K562 (cell line): ENCODE measurements at regions not wholly inside any gene's neighbourhood (a gene's known extent, or its start where the extent isn't known, plus 50 kb on each side); places are given as distances from the start of the nearest gene placed in this dataset.
A peak's percentile ranks its signal among the peaks of the same experiment; 100 is the strongest.

Experiments
- BMI1 ChIP-seq: fragments of 150-350 bp; IDR thresholded peaks from 2 replicates; pipeline ENCODE4 v1.6.1; 2014; ENCODE audit warnings: low read length
- ERF ChIP-seq: fragments of 450-650 bp; formaldehyde crosslinking; IDR thresholded peaks from 2 replicates; pipeline ENCODE4 v1.4.0; 2020; ENCODE audit warnings: mild to moderate bottlenecking, mixed read lengths
- FOXK2 ChIP-seq, 2 experiments: fragments of 450-650 bp; IDR thresholded peaks in 1 of 2; conservative IDR thresholded peaks in 1 of 2; 2 replicates each; pipeline ENCODE4 v1.6.1; 2016; ENCODE audit warnings: low read depth in 2 of 2, mild to moderate bottlenecking in 1 of 2
- HDAC1 ChIP-seq, 2 experiments: fragments of 450-650 bp; IDR thresholded peaks; 2 replicates each; pipeline ENCODE4 v1.6.1; 2016 to 2017; ENCODE audit warnings: inconsistent platforms in 1 of 2, mild to moderate bottlenecking in 1 of 2, moderate library complexity in 1 of 2
- HMG20B ChIP-seq: fragments of 250-450 bp; sonication (Bioruptor Pico); IDR thresholded peaks from 2 replicates; pipeline ENCODE4 v1.5.0; 2021; ENCODE audit warnings: mild to moderate bottlenecking
- JUNB ChIP-seq: fragments of 450-650 bp; formaldehyde crosslinking; conservative IDR thresholded peaks from 2 replicates; pipeline ENCODE4 v1.4.0; 2020; ENCODE audit warnings: mild to moderate bottlenecking
- POLR2A ChIP-seq: fragments of 450-650 bp; conservative IDR thresholded peaks from 2 replicates; pipeline ENCODE4 v1.6.1; 2016
- POLR2AphosphoS5 ChIP-seq: IDR thresholded peaks from 2 replicates; pipeline ENCODE4 v1.6.1; 2011; ENCODE audit warnings: mild to moderate bottlenecking, low read depth, low read length, moderate library complexity; ENCODE audit not compliant: control insufficient read depth, insufficient read depth
- SLC30A9 ChIP-seq: fragments of 250-450 bp; sonication (Bioruptor Pico); IDR thresholded peaks from 2 replicates; pipeline ENCODE4 v1.8.0; 2022; ENCODE audit warnings: mild to moderate bottlenecking, moderate library complexity
- SNAPC5 ChIP-seq: fragments of 250-450 bp; sonication (Bioruptor Pico); IDR thresholded peaks from 2 replicates; pipeline ENCODE4 v1.8.0; 2021; ENCODE audit warnings: moderate library complexity, mild to moderate bottlenecking, inconsistent platforms
- SRSF1 ChIP-seq: fragments of 200-400 bp; formaldehyde crosslinking; IDR thresholded peaks from 2 replicates; pipeline ENCODE4 v1.6.1; 2017; ENCODE audit warnings: mild to moderate bottlenecking, low read depth, low read length, moderate library complexity
- TCF3 ChIP-seq: sonication (generic); formaldehyde crosslinking; IDR thresholded peaks from 2 replicates; pipeline ENCODE4 v1.4.0; 2020; ENCODE audit warnings: mild to moderate bottlenecking, missing genetic modification reagents
- TCF7 ChIP-seq: sonication (generic); IDR thresholded peaks from 2 replicates; pipeline ENCODE4 v1.6.1; 2016; ENCODE audit warnings: antibody characterized with exemption, borderline replicate concordance
- ZNF609 ChIP-seq: sonication (generic); formaldehyde crosslinking; IDR thresholded peaks from 2 replicates; pipeline ENCODE4 v1.8.1; 2023; ENCODE audit warnings: missing genetic modification reagents, mild to moderate bottlenecking, borderline replicate concordance
- TF ChIP-seq, protein P1 (sequence below), 2 experiments: IDR thresholded peaks in 1 of 2; conservative IDR thresholded peaks in 1 of 2; 2 replicates each; pipeline ENCODE4 v1.6.1; 2016; ENCODE audit warnings: low read depth in 2 of 2, mild to moderate bottlenecking in 1 of 2, missing compliant biosample characterization in 1 of 2, missing genetic modification characterization in 1 of 2, moderate library complexity in 1 of 2
- TF ChIP-seq, protein P2 (sequence below), 2 experiments: fragments of 450-650 bp; IDR thresholded peaks; 2 replicates each; pipeline ENCODE4 v1.6.1; 2016
- TF ChIP-seq, protein P3 (sequence below), 2 experiments: fragments of 450-650 bp; conservative IDR thresholded peaks; 2 replicates each; pipeline ENCODE4 v1.6.1; 2017; ENCODE audit warnings: mild to moderate bottlenecking in 2 of 2, moderate library complexity in 2 of 2

DNA sequence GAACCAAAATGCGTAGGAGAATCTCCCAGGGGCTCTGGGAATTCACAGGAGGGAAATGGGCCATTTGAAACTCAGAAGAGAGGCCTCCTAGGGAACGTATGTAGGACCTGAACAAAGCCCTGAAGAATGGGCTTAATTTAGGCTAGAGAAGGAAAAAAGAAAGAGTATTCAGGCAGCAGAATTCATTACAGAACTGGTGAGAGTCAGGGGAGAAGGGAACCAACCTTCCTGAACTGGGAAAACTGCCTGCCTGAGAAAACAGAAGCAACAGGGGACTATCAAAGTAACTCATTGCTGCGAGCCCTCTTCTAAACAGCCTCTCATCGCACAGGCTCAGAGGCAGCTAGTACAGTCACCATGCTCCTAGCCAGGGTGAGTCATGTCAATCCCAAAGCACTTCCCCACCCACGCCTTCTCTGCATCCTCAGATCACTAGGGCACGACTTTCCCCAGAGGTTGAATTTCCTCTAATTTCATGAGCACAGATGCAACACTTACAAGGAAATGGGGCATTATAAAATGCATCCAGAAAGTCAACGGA is 98.1 kb downstream of the ADSS2 start (continued):
- 0 out of 2 replicates have a peak, but pooled peaks have one; percentile 35 for TF ChIP-seq JUNB (CRISPR knock-in tag)
- TF ChIP-seq POLR2A: peak; percentile 52
- no peak for TF ChIP-seq SRSF1
- peak; percentile 48; the same call in 1 of the 2 replicates for TF ChIP-seq TCF3 (CRISPR knock-in tag)
- TF ChIP-seq, protein P1, sequence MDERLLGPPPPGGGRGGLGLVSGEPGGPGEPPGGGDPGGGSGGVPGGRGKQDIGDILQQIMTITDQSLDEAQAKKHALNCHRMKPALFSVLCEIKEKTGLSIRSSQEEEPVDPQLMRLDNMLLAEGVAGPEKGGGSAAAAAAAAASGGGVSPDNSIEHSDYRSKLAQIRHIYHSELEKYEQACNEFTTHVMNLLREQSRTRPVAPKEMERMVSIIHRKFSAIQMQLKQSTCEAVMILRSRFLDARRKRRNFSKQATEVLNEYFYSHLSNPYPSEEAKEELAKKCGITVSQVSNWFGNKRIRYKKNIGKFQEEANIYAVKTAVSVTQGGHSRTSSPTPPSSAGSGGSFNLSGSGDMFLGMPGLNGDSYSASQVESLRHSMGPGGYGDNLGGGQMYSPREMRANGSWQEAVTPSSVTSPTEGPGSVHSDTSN (CRISPR knock-in tag; IDR thresholded peaks at IDR 0.05; ENCODE audit: low read depth): no peak
- TF ChIP-seq, protein P1 (tag; conservative IDR thresholded peaks at IDR 0.05; ENCODE audit: low read depth): peak; percentile 22; the same call in 1 of the 2 replicates
- TF ChIP-seq TCF7: no peak
- TF ChIP-seq HDAC1 (IDR thresholded peaks at IDR 0.05): peak in 1 of 2 experiments; percentile 58; a peak in 1 of 4 replicates
- no peak for TF ChIP-seq ERF (CRISPR knock-in tag)
- no peak for TF ChIP-seq HMG20B
- TF ChIP-seq FOXK2 (conservative IDR thresholded peaks at IDR 0.05 in 1 of 2, IDR thresholded peaks at IDR 0.05 in 1 of 2; ENCODE audit: low read depth in 2 of 2): peak in 1 of 2 experiments; percentile 38; a peak in 1 of 4 replicates
- TF ChIP-seq, protein P2, sequence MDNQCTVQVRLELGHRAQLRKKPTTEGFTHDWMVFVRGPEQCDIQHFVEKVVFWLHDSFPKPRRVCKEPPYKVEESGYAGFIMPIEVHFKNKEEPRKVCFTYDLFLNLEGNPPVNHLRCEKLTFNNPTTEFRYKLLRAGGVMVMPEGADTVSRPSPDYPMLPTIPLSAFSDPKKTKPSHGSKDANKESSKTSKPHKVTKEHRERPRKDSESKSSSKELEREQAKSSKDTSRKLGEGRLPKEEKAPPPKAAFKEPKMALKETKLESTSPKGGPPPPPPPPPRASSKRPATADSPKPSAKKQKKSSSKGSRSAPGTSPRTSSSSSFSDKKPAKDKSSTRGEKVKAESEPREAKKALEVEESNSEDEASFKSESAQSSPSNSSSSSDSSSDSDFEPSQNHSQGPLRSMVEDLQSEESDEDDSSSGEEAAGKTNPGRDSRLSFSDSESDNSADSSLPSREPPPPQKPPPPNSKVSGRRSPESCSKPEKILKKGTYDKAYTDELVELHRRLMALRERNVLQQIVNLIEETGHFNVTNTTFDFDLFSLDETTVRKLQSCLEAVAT (IDR thresholded peaks at IDR 0.05): no peak
- no peak for TF ChIP-seq ZNF609
- TF ChIP-seq POLR2AphosphoS5: peak; percentile 53; the same call in 1 of the 2 replicates
- TF ChIP-seq, protein P3, sequence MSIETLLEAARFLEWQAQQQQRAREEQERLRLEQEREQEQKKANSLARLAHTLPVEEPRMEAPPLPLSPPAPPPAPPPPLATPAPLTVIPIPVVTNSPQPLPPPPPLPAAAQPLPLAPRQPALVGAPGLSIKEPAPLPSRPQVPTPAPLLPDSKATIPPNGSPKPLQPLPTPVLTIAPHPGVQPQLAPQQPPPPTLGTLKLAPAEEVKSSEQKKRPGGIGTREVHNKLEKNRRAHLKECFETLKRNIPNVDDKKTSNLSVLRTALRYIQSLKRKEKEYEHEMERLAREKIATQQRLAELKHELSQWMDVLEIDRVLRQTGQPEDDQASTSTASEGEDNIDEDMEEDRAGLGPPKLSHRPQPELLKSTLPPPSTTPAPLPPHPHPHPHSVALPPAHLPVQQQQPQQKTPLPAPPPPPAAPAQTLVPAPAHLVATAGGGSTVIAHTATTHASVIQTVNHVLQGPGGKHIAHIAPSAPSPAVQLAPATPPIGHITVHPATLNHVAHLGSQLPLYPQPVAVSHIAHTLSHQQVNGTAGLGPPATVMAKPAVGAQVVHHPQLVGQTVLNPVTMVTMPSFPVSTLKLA (conservative IDR thresholded peaks at IDR 0.05): peak in 1 of 2 experiments; percentile 48; a peak in 1 of 4 replicates
- TF ChIP-seq SNAPC5 (CRISPR knock-in tag): no peak
- no peak for TF ChIP-seq SLC30A9 (CRISPR knock-in tag)
- TF ChIP-seq BMI1: no peak
